ENCODE measurements at regions not wholly inside any gene's neighbourhood (a gene's known extent, or its start where the extent isn't known, plus 50 kb on each side); places are given as distances from the start of the nearest gene placed in this dataset.

DNA sequence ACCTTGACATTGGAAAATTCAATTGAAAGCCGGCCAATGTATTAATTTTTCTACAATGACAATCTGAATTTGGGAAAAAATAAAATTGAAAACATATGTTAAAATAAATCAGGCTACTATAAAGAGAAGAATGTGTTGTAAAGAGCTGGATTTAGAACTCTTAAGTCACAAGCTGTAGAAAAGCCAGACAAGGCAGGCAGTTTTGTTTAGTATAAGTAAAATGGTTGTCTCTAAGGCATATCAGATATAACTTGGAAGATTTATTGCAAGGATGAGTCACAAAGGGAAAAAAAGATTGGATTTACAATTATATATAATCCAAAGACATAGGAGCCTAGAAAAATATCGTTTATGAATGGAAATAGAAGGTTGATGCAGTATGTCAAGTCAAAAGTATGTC is 549.1 kb upstream of the EPHA5 start:
- Histone ChIP-seq H4K20me1 (replicated peaks; ENCODE audit: control insufficient read depth, extremely low read depth, insufficient read depth, low read length) (no peaks in the 10 kb centered on the region), H3K9me3 (replicated peaks; ENCODE audit: control insufficient read depth, insufficient read depth, low read length) (no peaks in the 10 kb centered on the region), H3K4me2 (ENCODE audit: insufficient read depth, low read length) (no peak overlapping the region), H3K79me2 (ENCODE audit: control insufficient read depth, insufficient read depth, low read length) (no peaks in the 10 kb centered on the region), H3K27ac (ENCODE audit: insufficient read depth, low read depth, low read length) (no peak overlapping the region), H3K9me1 (replicated peaks; ENCODE audit: control insufficient read depth, extremely low read depth, insufficient read depth, low read length) (no peaks in the 10 kb centered on the region), H3K27me3 (ENCODE audit: control insufficient read depth in 2 of 2, insufficient read depth in 2 of 2, low read length in 2 of 2) (no peaks in the 10 kb centered on the region), H3K4me3 (replicated peaks in 1 of 3; ENCODE audit: insufficient read depth in 1 of 3, low read depth in 1 of 3, low read length in 3 of 3) (no peak overlapping the region), H2AFZ (ENCODE audit: low read depth, low read length) (no peak overlapping the region), H3K9ac (replicated peaks; ENCODE audit: extremely low read depth, insufficient read depth, low read length) (no peak overlapping the region), H3K4me1 (ENCODE audit: control insufficient read depth, extremely low read depth, insufficient read depth, low read length) (no peaks in the 10 kb centered on the region), H3K36me3 (ENCODE audit: control insufficient read depth in 2 of 2, extremely low read depth in 1 of 2, insufficient read depth in 2 of 2, low read length in 2 of 2) (no peaks in the 10 kb centered on the region)
- no peak for DNase-seq (ENCODE audit: low read depth, low spot score)
- ChIA-PET POLR2A (no interaction called here), CTCF (no interaction called here)
- BruUV-seq (replicated peaks): no TSS peak
- dilution Hi-C loops (cut with MboI; ENCODE audit: extremely low pct_ligation_motif_present, low sequenced_read_pairs) (no loop called here), intact Hi-C loops (cut with micrococcal nuclease) (no loop called here)
- FAIRE-seq: no peak
- TF ChIP-seq, protein P1, sequence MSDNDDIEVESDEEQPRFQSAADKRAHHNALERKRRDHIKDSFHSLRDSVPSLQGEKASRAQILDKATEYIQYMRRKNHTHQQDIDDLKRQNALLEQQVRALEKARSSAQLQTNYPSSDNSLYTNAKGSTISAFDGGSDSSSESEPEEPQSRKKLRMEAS (IDR thresholded peaks at IDR 0.05; ENCODE audit: insufficient read depth, insufficient read length): no peak
- TF ChIP-seq POLR2A (IDR thresholded peaks at IDR 0.05; ENCODE audit: low read depth, low read length) (no peak), MYC (IDR thresholded peaks at IDR 0.05; ENCODE audit: low read depth, low read length) (no peak), GATA2 (IDR thresholded peaks at IDR 0.05; ENCODE audit: insufficient read depth, insufficient read length, low read depth, low read length) (no peak), POLR2AphosphoS5 (IDR thresholded peaks at IDR 0.05; ENCODE audit: insufficient read depth, low read depth, low read length) (no peak), EZH2 (IDR thresholded peaks at IDR 0.05; ENCODE audit: borderline replicate concordance, low read depth, low read length, severe bottlenecking) (no peak), FOS (IDR thresholded peaks at IDR 0.05; ENCODE audit: borderline replicate concordance, insufficient read depth, low read length) (no peak), JUN (IDR thresholded peaks at IDR 0.05; ENCODE audit: borderline replicate concordance, insufficient read depth, insufficient read length, low read depth) (no peak)
- TF ChIP-seq, protein P2, sequence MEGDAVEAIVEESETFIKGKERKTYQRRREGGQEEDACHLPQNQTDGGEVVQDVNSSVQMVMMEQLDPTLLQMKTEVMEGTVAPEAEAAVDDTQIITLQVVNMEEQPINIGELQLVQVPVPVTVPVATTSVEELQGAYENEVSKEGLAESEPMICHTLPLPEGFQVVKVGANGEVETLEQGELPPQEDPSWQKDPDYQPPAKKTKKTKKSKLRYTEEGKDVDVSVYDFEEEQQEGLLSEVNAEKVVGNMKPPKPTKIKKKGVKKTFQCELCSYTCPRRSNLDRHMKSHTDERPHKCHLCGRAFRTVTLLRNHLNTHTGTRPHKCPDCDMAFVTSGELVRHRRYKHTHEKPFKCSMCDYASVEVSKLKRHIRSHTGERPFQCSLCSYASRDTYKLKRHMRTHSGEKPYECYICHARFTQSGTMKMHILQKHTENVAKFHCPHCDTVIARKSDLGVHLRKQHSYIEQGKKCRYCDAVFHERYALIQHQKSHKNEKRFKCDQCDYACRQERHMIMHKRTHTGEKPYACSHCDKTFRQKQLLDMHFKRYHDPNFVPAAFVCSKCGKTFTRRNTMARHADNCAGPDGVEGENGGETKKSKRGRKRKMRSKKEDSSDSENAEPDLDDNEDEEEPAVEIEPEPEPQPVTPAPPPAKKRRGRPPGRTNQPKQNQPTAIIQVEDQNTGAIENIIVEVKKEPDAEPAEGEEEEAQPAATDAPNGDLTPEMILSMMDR (IDR thresholded peaks at IDR 0.05; ENCODE audit: extremely low read depth in 1 of 2, insufficient read depth in 1 of 2, low read depth in 1 of 2, low read length in 2 of 2): no peak

Data from endothelial cell of umbilical vein (primary cell).